Activated naive CD4-positive, alpha-beta T cell treated with anti-CD3 and anti-CD28 coated beads, Interleukin-2, amount 50 U/mL, for 16 hours (primary cell): ENCODE measurements at regions not wholly inside any gene's neighbourhood (a gene's known extent, or its start where the extent isn't known, plus 50 kb on each side); places are given as distances from the start of the nearest gene placed in this dataset.
"Not testable (repeated sequence)": the region's sequence is repeated elsewhere in the genome, so short reads cannot be mapped to it uniquely, and the experiment has no call there.

Experiments used
- DNase-seq: peaks from one replicate; pipeline ENCODE4 v3.0.0-alpha.2; 2020

GRCh38 chr5:126139086-126139485, 284.1 kb upstream of the GRAMD2B start:
- no peak for DNase-seq

DNA sequence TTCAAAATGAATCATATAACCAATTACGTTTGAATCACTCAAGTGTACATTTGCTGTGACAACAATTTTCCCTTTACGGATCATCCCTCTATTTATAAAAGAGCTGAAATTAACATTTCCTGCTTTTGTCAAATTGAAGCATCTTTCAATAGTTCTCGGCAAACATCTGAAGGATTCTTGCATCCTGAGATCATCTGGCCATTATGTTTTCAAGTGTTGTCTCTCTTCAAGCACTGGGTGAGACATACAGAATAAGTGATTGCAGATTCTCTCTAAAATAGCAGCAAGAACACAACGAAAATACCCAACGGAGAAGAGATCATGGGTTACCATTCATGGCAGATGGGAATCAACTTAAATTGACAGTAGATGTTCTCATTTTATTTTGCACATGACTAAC, 283.4 kb upstream of the GRAMD2B start:
- no peak for DNase-seq

DNA sequence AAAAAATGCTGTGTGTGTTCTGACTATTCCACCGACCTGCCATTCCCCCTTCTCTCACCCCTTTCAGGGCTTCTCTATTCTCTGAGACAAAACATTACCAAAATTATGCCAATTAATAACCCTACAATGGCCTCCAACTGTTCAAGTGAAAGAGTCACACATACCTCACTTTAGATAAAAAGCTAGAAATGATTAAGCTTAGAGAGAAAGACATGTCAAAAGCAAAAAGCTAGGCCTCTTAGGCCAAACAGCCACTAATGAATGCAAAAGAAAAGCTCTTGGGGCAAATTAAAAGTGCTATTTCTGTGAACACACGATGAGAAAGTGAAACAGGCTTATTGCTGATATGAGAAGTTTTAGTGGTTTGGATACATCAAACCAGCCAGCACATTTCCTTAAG, 279.6 kb upstream of the GRAMD2B start:
- DNase-seq, result no peak

DNA sequence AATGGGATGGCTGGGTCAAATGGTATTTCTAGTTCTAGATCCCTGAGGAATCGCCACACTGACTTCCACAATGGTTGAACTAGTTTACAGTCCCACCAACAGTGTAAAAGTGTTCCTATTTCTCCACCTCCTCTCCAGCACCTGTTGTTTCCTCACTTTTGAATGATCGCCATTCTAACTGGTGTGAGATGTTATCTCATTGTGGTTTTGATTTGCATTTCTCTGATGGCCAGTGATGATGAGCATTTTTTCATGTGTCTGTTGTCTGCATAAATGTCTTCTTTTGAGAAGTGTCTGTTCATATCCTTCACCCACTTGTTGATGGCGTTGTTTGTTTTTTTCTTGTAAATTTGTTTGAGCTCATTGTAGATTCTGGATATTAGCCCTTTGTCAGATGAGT, 272.9 kb upstream of the GRAMD2B start:
- not testable (repeated sequence) for DNase-seq

DNA sequence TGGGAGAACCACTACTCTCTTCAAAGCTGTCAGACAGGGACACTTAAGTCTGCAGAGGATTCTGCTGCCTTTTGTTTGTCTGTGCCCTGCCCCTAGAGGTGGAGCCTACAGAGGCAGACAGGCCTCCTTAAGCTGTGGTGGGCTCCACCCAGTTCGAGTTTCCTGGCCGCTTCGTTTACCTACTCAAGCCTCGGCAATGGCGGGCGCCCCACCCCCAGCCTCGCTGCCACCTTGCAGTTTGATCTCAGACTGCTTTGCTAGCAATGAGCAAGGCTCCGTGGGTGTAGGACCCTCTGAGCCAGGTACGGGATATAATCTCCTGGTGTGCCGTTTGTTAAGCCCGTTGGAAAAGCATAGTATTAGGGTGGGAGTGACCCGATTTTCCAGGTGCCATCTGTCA, 267.9 kb upstream of the GRAMD2B start:
- DNase-seq, result not testable (repeated sequence)

DNA sequence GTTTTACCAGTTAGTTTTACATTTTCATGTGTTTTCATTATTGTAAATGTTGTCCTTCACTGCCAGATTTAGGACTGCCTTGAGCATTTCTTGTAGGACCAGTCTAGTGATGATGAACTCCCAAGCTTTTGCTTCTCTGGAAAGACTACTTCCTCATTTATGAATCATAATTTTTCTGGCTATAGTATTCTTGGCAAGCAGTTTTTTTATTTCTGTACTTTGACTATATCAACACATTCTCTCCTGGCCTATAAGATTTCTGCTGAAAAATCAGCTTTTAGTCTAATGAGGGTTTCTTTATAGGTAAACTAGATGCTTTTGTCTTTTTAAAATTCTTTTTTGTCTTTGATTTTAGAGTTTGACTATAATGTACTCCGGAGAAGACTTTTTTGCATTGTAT, 256.8 kb upstream of the GRAMD2B start:
- no peak for DNase-seq

- DNase-seq, result no peak
These were observed 254.4 kb upstream of the GRAMD2B start for GRCh38 chr5:126168785-126169184.

- DNase-seq, result no peak
These were observed 251.3 kb upstream of the GRAMD2B start for GRCh38 chr5:126171916-126172315.

- no peak for DNase-seq
These were observed 250.4 kb upstream of the GRAMD2B start for GRCh38 chr5:126172812-126173211.

GRCh38 chr5:126178521-126178920, 244.7 kb upstream of the GRAMD2B start:
- DNase-seq, result no peak

GRCh38 chr5:126182971-126183695, 240.1 kb upstream of the GRAMD2B start:
- no peak for DNase-seq

DNA sequence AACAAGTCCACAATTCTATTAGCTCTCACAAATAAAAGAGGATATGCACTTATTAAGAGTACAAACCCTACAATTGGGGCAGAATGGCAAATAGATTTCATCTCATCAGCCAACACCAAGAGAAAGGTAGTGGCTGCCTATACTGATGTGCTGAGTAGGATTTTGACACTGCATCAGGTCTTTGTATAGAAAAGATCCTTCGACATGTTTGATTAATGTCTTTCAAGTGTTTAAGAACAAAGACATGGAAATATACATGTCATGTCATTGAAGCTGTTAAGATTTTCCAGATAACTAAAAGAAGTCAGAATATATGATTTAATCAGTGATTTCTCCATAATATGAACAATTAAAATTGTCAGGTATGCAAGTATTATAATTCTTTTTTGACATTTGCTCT, 238.7 kb upstream of the GRAMD2B start:
- DNase-seq, result no peak

DNA sequence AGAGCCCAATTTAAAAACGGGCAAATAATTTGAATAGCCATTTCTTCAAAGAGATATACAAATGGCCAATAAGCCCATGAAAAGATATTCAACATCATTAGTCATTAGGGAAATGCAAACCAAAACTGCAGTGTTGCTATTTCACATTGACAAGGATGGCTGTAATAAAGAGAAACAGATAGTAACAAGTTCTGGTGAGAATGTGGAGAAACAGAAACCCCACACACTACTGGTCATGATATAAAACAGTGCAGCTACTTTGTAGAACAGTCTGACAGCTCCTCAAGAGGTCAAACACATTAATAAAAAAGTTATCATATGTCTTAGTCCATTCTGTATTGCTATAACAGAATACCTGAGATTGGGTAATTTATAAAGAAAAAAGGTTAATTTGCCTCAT, 237.0 kb upstream of the GRAMD2B start:
- DNase-seq, result no peak

GRCh38 chr5:126188804-126189203, 234.4 kb upstream of the GRAMD2B start:
- DNase-seq, result no peak

GRCh38 chr5:126189231-126189630, 234.0 kb upstream of the GRAMD2B start:
- DNase-seq, result no peak

DNA sequence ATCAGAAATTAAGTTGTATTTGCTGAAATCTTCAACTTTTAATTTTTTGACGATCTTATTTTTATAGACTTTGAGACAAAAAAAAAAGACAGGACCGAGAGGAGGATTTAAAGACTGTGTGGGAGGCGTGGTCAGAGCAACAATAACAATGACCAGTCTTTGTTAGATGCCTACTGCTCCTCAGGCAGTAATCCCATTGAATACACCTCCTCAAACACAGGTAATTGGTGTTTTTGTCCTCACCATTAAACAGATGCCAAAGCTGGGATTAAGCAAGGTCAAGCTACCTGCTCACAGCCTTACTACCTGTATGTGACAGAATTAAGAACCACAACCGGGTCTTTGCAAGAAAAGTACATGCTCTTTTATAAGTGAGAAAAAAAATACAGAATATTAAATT, 233.3 kb upstream of the GRAMD2B start:
- DNase-seq, result no peak

DNA sequence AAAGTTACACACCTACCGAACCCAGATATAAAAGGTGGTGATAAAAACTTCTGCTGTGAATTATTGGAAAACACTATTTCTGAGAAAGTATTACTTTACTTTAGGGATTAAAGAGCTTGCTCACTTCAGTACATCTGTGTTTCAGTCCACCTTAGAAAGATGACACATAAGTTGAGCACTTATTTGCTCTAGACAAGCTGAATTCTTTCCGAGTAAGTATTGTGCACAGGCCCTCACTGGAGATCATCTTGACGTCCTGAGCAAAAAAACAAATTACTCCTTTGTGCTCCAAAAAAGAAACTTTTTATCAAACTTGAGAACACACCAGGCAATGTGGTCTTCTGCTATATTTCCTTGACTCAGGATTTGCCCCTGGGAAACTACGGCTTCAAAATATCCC, 231.0 kb upstream of the GRAMD2B start:
- no peak for DNase-seq

- DNase-seq, result no peak
These were observed 227.7 kb upstream of the GRAMD2B start for GRCh38 chr5:126195410-126196100.

- no peak for DNase-seq
These were observed 224.7 kb upstream of the GRAMD2B start for GRCh38 chr5:126198531-126198930.

GRCh38 chr5:126199467-126199866, 223.7 kb upstream of the GRAMD2B start:
- no peak for DNase-seq

DNA sequence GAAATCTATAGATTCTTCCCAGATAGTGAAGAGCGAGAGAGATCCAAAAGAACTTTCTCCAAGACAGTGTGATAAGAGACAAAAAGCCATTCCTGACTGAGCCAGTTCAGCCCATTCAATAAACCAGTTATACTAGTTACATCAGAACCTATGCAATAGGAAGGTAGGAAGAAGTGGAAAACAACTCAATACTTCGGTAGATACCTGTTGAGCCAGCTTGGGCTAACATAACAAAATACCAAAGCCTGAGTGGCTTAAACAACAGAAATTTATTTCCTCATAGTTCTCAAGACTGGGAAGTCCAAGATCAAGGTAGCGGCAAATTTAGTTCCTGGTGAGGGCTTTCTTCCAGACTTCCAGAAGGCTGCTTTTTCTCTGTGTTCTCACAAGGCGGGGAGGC, 214.5 kb upstream of the GRAMD2B start:
- DNase-seq, result no peak

- DNase-seq, result no peak
These were observed 212.3 kb upstream of the GRAMD2B start for GRCh38 chr5:126210955-126211354.

DNA sequence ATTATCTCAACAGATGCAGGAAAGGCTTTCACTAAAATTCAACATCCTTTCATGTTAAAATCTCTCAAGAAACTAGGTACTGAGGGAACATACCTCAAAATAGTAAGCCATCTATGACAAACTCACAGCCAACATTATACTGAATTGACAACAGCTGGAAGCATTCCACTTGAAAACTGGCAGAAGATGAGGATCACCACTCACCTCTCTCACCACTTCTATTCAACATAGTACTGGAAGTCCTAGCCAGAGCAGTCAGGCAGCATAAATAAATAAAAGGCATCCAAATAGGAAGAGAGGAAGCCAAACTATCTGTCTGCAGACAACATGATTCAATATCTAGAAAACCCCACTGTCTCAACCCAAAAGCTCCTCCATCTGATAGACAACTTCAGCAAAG, 203.6 kb upstream of the GRAMD2B start:
- DNase-seq, result no peak

DNA sequence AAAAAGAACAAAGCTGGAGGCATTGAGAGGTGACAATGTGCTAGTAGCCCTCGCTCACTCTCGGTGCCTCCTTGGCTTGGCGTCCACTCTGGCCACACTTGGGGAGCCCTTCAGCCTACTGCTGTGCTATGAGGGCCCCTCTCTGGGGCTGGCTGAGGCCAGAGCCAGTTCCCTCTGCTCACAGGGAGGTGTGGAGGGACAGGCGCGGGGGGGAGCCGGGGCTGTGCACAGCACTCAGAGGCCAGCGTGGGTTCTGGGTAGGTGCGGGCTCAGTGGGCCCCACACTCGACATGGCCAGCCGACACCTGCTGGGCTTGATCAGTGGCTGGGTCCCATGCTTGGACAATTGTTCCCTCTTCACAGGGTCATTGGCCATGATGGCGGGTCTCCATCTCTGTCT, 202.5 kb upstream of the GRAMD2B start:
- DNase-seq, result no peak

DNA sequence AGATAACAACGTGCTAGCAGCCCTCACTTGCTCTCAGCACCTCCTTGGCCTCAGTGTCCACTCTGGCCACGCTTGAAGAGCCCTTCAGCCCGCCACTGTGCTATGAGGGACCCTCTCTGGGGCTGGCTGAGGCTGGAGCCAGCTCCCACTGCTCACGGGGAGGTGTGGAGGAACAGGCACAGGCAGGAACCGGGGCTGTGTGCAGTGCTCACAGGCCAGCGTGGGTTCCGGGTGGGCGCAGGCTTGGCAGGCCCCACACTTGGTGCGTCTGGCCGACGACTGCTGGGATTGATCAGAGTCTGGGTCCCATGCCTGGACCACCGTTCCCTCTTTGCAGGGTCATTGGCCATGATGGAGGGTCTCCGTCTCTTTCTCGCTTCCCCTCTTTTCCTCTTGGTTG, 194.3 kb upstream of the GRAMD2B start:
- DNase-seq, result no peak
